Suprapubic skin (tissue), 3 donors: ENCODE measurements at regions not wholly inside any gene's neighbourhood (a gene's known extent, or its start where the extent isn't known, plus 50 kb on each side); places are given as distances from the start of the nearest gene placed in this dataset.

ENCODE experiments used
- CTCF ChIP-seq, 2 donors: fragments of 200-600 bp in 1 of 2; fragments of 450-650 bp in 1 of 2; sonication (generic) in 1 of 2; IDR thresholded peaks; one replicate each; pipeline ENCODE4 v1.5.1; 2016 to 2019; ENCODE audit warnings: antibody characterized with exemption in 2 of 2, mild to moderate bottlenecking in 1 of 2, moderate library complexity in 1 of 2
- POLR2A ChIP-seq, 2 donors: fragments of 450-650 bp; IDR thresholded peaks; one replicate each; pipeline ENCODE4 v1.6.1; 2017; ENCODE audit warnings: antibody characterized with exemption in 2 of 2, mild to moderate bottlenecking in 2 of 2, moderate library complexity in 2 of 2

GRCh38 chr1:163531345-163531744, 209.6 kb downstream of the NUF2 start:
- TF ChIP-seq CTCF (IDR thresholded peaks at IDR 0.05): no peak
- no peak for TF ChIP-seq POLR2A (IDR thresholded peaks at IDR 0.05)
